ENCODE measurements at regions not wholly inside any gene's neighbourhood (a gene's known extent, or its start where the extent isn't known, plus 50 kb on each side); places are given as distances from the start of the nearest gene placed in this dataset.

DNA sequence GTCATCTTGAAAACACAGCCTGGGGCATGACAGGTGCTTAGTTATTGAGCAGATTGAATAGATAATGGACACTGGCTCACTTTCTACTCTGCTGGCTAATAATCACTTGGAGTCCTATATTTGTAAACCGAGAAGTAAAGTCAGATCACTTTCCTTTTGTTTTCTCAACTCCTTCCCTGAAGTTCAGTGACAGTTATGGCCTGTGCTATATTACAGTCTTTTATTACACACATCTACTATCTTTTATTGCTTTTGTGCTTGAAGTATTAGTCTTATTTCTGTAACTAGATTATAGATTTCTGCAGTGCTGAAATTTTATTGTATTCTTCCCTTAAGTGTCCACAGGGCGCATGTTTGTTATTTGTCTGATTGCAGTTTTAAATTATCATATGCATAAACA lies 136.4 kb upstream of the TAC1 start:
- TF ChIP-seq, protein P1, sequence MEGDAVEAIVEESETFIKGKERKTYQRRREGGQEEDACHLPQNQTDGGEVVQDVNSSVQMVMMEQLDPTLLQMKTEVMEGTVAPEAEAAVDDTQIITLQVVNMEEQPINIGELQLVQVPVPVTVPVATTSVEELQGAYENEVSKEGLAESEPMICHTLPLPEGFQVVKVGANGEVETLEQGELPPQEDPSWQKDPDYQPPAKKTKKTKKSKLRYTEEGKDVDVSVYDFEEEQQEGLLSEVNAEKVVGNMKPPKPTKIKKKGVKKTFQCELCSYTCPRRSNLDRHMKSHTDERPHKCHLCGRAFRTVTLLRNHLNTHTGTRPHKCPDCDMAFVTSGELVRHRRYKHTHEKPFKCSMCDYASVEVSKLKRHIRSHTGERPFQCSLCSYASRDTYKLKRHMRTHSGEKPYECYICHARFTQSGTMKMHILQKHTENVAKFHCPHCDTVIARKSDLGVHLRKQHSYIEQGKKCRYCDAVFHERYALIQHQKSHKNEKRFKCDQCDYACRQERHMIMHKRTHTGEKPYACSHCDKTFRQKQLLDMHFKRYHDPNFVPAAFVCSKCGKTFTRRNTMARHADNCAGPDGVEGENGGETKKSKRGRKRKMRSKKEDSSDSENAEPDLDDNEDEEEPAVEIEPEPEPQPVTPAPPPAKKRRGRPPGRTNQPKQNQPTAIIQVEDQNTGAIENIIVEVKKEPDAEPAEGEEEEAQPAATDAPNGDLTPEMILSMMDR (IDR thresholded peaks at IDR 0.05) = no peak
- TF ChIP-seq ZFX (IDR thresholded peaks at IDR 0.05; ENCODE audit: borderline replicate concordance) = no peak
